ENCODE measurements at regions not wholly inside any gene's neighbourhood (a gene's known extent, or its start where the extent isn't known, plus 50 kb on each side); places are given as distances from the start of the nearest gene placed in this dataset.
"Not testable (repeated sequence)": the region's sequence is repeated elsewhere in the genome, so short reads cannot be mapped to it uniquely, and the experiment has no call there.

DNA sequence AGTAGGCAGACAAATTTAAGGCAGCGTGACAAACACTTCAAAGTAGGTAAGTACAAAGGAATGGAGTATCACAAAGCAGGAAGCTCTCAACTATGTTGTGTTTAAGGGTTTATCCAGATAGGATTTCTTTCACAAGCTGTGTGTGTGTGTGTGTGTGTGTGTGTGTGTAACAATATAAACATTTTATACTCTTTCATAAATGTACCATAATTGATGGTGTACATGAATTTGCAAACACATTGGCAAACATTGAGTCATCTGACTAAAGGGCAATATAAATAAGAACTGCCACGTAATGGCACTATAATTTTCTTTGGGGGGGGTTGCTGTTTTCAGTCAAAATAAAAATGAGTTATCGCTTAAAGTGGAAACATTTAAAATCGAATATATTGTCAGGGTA is 1004.4 kb upstream of the DDX18 start:
- ATAC-seq (no peak), DNase-seq (no peak)
- H3K27me3 Mint-ChIP-seq = no peaks in the 10 kb centered on the region
- H3K27ac Mint-ChIP-seq = no peak overlapping the region
- H3K9me3 Mint-ChIP-seq = peaks cover 13% of the 10 kb centered on the region
- POLR2A ChIA-PET = no interaction called here
- H3K4me1 Mint-ChIP-seq (ENCODE audit: low read depth) = no peaks in the 10 kb centered on the region
- TF ChIP-seq, protein P1, sequence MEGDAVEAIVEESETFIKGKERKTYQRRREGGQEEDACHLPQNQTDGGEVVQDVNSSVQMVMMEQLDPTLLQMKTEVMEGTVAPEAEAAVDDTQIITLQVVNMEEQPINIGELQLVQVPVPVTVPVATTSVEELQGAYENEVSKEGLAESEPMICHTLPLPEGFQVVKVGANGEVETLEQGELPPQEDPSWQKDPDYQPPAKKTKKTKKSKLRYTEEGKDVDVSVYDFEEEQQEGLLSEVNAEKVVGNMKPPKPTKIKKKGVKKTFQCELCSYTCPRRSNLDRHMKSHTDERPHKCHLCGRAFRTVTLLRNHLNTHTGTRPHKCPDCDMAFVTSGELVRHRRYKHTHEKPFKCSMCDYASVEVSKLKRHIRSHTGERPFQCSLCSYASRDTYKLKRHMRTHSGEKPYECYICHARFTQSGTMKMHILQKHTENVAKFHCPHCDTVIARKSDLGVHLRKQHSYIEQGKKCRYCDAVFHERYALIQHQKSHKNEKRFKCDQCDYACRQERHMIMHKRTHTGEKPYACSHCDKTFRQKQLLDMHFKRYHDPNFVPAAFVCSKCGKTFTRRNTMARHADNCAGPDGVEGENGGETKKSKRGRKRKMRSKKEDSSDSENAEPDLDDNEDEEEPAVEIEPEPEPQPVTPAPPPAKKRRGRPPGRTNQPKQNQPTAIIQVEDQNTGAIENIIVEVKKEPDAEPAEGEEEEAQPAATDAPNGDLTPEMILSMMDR (IDR thresholded peaks at IDR 0.05) = no peak
- no peaks in the 10 kb centered on the region for H3K36me3 Mint-ChIP-seq (ENCODE audit: low read depth)
- no peak overlapping the region for H3K4me3 Mint-ChIP-seq
- CTCF ChIA-PET = no interaction called here
- intact Hi-C loops (cut with micrococcal nuclease) = no loop called here

DNA sequence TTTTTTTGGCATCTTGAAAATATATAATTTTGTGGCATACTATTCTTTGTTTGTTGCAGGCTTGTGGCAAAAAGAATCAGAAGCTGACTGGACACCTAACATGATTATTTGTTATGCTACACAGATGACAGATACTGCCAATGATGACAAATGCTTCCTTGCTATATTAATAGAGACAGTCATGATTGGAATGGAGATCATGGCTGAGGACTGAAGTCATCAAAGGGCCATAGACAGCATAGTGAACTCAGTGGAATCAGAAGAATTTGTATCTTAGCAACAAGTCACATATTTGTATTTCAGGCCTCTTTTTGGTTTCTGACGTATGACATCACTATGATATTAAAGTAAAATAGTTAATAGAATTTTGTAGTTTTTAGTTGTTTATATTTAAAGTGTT is 1003.8 kb upstream of the DDX18 start:
- POLR2A ChIA-PET = no interaction called here

DNA sequence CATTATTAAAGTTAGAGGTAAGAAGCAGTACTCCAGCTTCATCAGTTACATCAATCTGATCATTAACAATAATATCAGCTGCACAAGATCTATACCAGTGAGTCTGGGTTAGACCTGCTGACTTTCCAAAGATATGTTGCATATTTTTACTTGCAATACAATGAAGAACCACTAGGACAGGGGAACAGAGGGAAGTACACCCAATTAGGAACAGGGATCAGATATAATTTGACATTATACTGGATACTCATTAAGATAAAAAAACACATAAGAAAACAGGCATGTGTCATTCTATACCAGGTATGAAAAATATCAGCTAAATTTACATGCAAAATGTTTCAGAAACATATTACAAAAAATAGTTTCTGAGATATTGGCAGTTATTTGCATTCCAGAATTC is 995.1 kb upstream of the DDX18 start:
- intact Hi-C loops (cut with micrococcal nuclease) = no loop called here
- TF ChIP-seq, protein P1 (IDR thresholded peaks at IDR 0.05) = no peak
- DNase-seq = no peak

More for the DNA sequence above, 1003.8 kb upstream of the DDX18 start:
- TF ChIP-seq, protein P1 (IDR thresholded peaks at IDR 0.05) = no peak
- no peak overlapping the region for H3K27ac Mint-ChIP-seq
- H3K4me3 Mint-ChIP-seq = no peak overlapping the region
- no peaks in the 10 kb centered on the region for H3K36me3 Mint-ChIP-seq (ENCODE audit: low read depth)
- no peaks in the 10 kb centered on the region for H3K4me1 Mint-ChIP-seq (ENCODE audit: low read depth)
- CTCF ChIA-PET = no interaction called here
- ATAC-seq (no peak), DNase-seq (no peak)
- H3K9me3 Mint-ChIP-seq = peaks cover 12% of the 10 kb centered on the region
- intact Hi-C loops (cut with micrococcal nuclease) = no loop called here
- H3K27me3 Mint-ChIP-seq = no peaks in the 10 kb centered on the region

DNA sequence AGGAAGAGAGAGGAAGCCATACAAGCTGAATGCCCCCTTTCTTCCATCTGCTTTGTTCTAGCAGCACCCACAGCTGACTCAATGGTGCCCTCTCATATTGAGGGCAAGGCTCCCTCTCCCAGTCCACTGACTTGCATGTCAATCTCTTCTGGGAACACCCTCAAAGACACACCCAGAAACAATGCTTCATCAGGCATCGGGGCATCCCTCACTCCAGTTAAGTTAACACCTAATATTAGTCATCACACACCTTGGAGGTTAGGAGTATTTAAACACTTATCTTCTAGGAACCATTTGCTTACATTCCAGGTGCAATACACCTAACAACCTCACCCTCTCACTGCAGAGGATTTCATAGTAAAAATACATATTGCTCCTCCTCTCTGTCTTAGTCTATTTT is 993.5 kb upstream of the DDX18 start:
- DNase-seq (no peak), ATAC-seq (no peak)
- TF ChIP-seq, protein P1 (IDR thresholded peaks at IDR 0.05) = no peak
- no peaks in the 10 kb centered on the region for H3K27me3 Mint-ChIP-seq
- ChIA-PET POLR2A (no interaction called here), CTCF (no interaction called here)
- peaks cover 13% of the 10 kb centered on the region for H3K9me3 Mint-ChIP-seq
- no peak overlapping the region for H3K27ac Mint-ChIP-seq
- H3K4me3 Mint-ChIP-seq = no peak overlapping the region
- no peaks in the 10 kb centered on the region for H3K36me3 Mint-ChIP-seq (ENCODE audit: low read depth)
- no peaks in the 10 kb centered on the region for H3K4me1 Mint-ChIP-seq (ENCODE audit: low read depth)
- intact Hi-C loops (cut with micrococcal nuclease) = no loop called here

More for the DNA sequence above, 995.1 kb upstream of the DDX18 start:
- Mint-ChIP-seq H3K4me3 (no peak overlapping the region), H3K9me3 (peaks cover 9% of the 10 kb centered on the region), H3K27me3 (no peaks in the 10 kb centered on the region), H3K36me3 (ENCODE audit: low read depth) (no peaks in the 10 kb centered on the region), H3K4me1 (ENCODE audit: low read depth) (no peaks in the 10 kb centered on the region), H3K27ac (no peak overlapping the region)
- ChIA-PET POLR2A (no interaction called here), CTCF (no interaction called here)
- ATAC-seq = no peak

DNA sequence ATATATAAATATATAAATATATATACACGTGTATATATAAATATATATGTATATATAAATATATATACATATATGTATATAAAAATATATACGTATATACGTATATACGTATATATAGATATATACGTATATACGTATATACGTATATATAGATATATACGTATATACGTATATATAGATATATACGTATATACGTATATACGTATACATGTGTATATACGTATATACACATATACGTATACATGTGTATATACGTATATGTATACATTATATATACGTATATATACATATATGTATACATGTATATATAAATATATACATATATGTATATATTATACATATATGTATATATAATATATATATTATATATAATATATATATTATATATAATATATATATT is 984.9 kb upstream of the DDX18 start:
- H3K4me3 Mint-ChIP-seq; POLR2A ChIA-PET; CTCF ChIA-PET; H3K27me3 Mint-ChIP-seq; H3K36me3 Mint-ChIP-seq (ENCODE audit: low read depth); intact Hi-C loops (cut with micrococcal nuclease); DNase-seq; H3K27ac Mint-ChIP-seq; ATAC-seq; H3K9me3 Mint-ChIP-seq; H3K4me1 Mint-ChIP-seq (ENCODE audit: low read depth): not testable (repeated sequence)

DNA sequence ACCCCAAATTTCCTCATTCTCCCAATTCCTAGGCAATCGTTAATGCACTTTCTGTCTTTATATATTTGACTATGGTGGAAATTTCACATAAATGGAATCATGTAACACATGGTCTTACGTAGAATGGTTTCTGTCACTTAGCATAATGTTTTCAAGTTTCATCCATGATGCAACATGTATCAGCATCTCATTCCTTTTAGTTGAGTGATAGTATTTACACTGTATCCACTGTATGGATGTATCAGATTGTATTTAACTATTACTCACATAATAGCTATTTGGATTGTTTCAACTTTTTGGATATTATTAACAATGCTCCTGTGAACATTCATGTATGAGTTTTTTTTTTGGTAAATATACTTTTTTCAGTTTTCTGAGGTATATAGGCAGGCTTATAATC is 982.3 kb upstream of the DDX18 start:
- DNase-seq (no peak), ATAC-seq (no peak)
- CTCF ChIA-PET = no interaction called here
- Mint-ChIP-seq H3K36me3 (ENCODE audit: low read depth) (no peaks in the 10 kb centered on the region), H3K4me3 (no peak overlapping the region), H3K27ac (no peak overlapping the region), H3K27me3 (no peaks in the 10 kb centered on the region), H3K9me3 (peaks cover 8% of the 10 kb centered on the region), H3K4me1 (ENCODE audit: low read depth) (no peaks in the 10 kb centered on the region)
- POLR2A ChIA-PET = interaction anchor here (0.7 kb wide), 1 partner anchor 9 kb away, joined by 3 read pairs; no protein-coding TSS in a partner anchor
- TF ChIP-seq, protein P1 (IDR thresholded peaks at IDR 0.05) = no peak
- intact Hi-C loops (cut with micrococcal nuclease) = no loop called here
